ENCODE measurements at regions not wholly inside any gene's neighbourhood (a gene's known extent, or its start where the extent isn't known, plus 50 kb on each side); places are given as distances from the start of the nearest gene placed in this dataset.

- H3K27me3 Mint-ChIP-seq (ENCODE audit: low read depth in 3 of 3): peaks cover 0 to 1% (median 0%) of the 10 kb centered on the region in 3 donors
- Histone ChIP-seq H3K79me2 (ENCODE audit: insufficient read depth, low read length) (no peaks in the 10 kb centered on the region), H4K20me1 (ENCODE audit: insufficient read depth, low read length) (no peaks in the 10 kb centered on the region), H3K4me2 (replicated peaks; ENCODE audit: extremely low read depth, low read length, poor library complexity, severe bottlenecking) (no peak overlapping the region), H3K27me3 (ENCODE audit: control insufficient read depth in 2 of 2, insufficient read depth in 2 of 2, low read length in 2 of 2) (no peaks in the 10 kb centered on the region), H3K4me1 (ENCODE audit: control insufficient read depth in 1 of 2, insufficient read depth in 2 of 2, low read length in 2 of 2) (no peaks in the 10 kb centered on the region), H2AFZ (ENCODE audit: insufficient read depth, low read depth, low read length, poor library complexity, severe bottlenecking) (no peak overlapping the region), H3K9ac (ENCODE audit: insufficient read depth, low read length, poor library complexity, severe bottlenecking) (no peak overlapping the region), H3K36me3 (replicated peaks in 1 of 2; ENCODE audit: control insufficient read depth in 1 of 2, insufficient read depth in 2 of 2, low read length in 2 of 2) (no peaks in the 10 kb centered on the region), H3K9me3 (replicated peaks in 1 of 2; ENCODE audit: control insufficient read depth in 1 of 2, insufficient read depth in 1 of 2, low read length in 2 of 2) (peaks cover 0 to 12% of the 10 kb centered on the region in 2 donors), H3K27ac (ENCODE audit: low read depth in 1 of 2, low read length in 2 of 2) (no peak overlapping the region), H3K4me3 (replicated peaks in 1 of 3; ENCODE audit: low read depth in 2 of 3, low read length in 3 of 3) (no peak overlapping the region)
- H3K9me3 Mint-ChIP-seq: peaks cover 0 to 7% (median 3%) of the 10 kb centered on the region in 7 donors
- H3K36me3 Mint-ChIP-seq: no peaks in the 10 kb centered on the region
- no peak overlapping the region for H3K27ac Mint-ChIP-seq
- no peak for TF ChIP-seq CTCF (IDR thresholded peaks at IDR 0.05)
- intact Hi-C loops (cut with micrococcal nuclease): no loop called here
- H3K4me1 Mint-ChIP-seq: peaks cover 5% of the 10 kb centered on the region
- H3K4me3 Mint-ChIP-seq: no peak overlapping the region
- WGBS (ENCODE audit: insufficient coverage): 91% methylated on average over 6 of the region's 7 CpGs
- no peak for DNase-seq
Observed at GRCh38 chr4:176906709-176907108, 114.0 kb upstream of the VEGFC start.

GRCh38 chr4:176910646-176911045 is 117.9 kb upstream of the VEGFC start:
- no peak for TF ChIP-seq CTCF (IDR thresholded peaks at IDR 0.05)
- Histone ChIP-seq H3K27me3 (ENCODE audit: control insufficient read depth in 2 of 2, insufficient read depth in 2 of 2, low read length in 2 of 2) (no peaks in the 10 kb centered on the region), H3K36me3 (replicated peaks in 1 of 2; ENCODE audit: control insufficient read depth in 1 of 2, insufficient read depth in 2 of 2, low read length in 2 of 2) (no peaks in the 10 kb centered on the region), H3K4me2 (replicated peaks; ENCODE audit: extremely low read depth, low read length, poor library complexity, severe bottlenecking) (no peak overlapping the region), H3K9ac (ENCODE audit: insufficient read depth, low read length, poor library complexity, severe bottlenecking) (no peak overlapping the region), H3K4me1 (ENCODE audit: control insufficient read depth in 1 of 2, insufficient read depth in 2 of 2, low read length in 2 of 2) (no peaks in the 10 kb centered on the region), H3K9me3 (replicated peaks in 1 of 2; ENCODE audit: control insufficient read depth in 1 of 2, insufficient read depth in 1 of 2, low read length in 2 of 2) (peaks cover 0 to 16% of the 10 kb centered on the region in 2 donors), H3K4me3 (replicated peaks in 1 of 3; ENCODE audit: low read depth in 2 of 3, low read length in 3 of 3) (no peak overlapping the region), H3K79me2 (ENCODE audit: insufficient read depth, low read length) (no peaks in the 10 kb centered on the region), H2AFZ (ENCODE audit: insufficient read depth, low read depth, low read length, poor library complexity, severe bottlenecking) (no peak overlapping the region), H3K27ac (ENCODE audit: low read depth in 1 of 2, low read length in 2 of 2) (no peak overlapping the region), H4K20me1 (ENCODE audit: insufficient read depth, low read length) (no peaks in the 10 kb centered on the region)
- WGBS (ENCODE audit: insufficient coverage): 100% methylated on average over 1 of the region's 2 CpGs
- peaks cover 0 to 1% (median 0%) of the 10 kb centered on the region in 3 donors for H3K27me3 Mint-ChIP-seq (ENCODE audit: low read depth in 3 of 3)
- H3K27ac Mint-ChIP-seq: no peak overlapping the region
- no peaks in the 10 kb centered on the region for H3K36me3 Mint-ChIP-seq
- no peaks in the 10 kb centered on the region for H3K4me1 Mint-ChIP-seq
- H3K4me3 Mint-ChIP-seq: no peak overlapping the region
- H3K9me3 Mint-ChIP-seq: peaks cover 3 to 13% (median 11%) of the 10 kb centered on the region in 7 donors
- intact Hi-C loops (cut with micrococcal nuclease): no loop called here
- DNase-seq: no peak

Data from CD14-positive monocyte (primary cell).